Mammary epithelial cell (primary cell): ENCODE measurements at regions not wholly inside any gene's neighbourhood (a gene's known extent, or its start where the extent isn't known, plus 50 kb on each side); places are given as distances from the start of the nearest gene placed in this dataset.

Experiments used
- EZH2 ChIP-seq: IDR thresholded peaks from 2 replicates; pipeline ENCODE4 v1.6.1; 2012; ENCODE audit warnings: low read length, inconsistent platforms, borderline replicate concordance
- TF ChIP-seq, protein P1 (sequence below), 2 donors: IDR thresholded peaks in 1 of 2; conservative IDR thresholded peaks in 1 of 2; 2 replicates each; pipeline ENCODE4 v1.5.1; 2011 to 2012; ENCODE audit warnings: inconsistent platforms in 2 of 2, low read length in 2 of 2, mild to moderate bottlenecking in 2 of 2, control low read depth in 1 of 2, low read depth in 1 of 2; ENCODE audit not compliant: insufficient read depth in 1 of 2; ENCODE audit errors: extremely low read depth in 1 of 2

DNA sequence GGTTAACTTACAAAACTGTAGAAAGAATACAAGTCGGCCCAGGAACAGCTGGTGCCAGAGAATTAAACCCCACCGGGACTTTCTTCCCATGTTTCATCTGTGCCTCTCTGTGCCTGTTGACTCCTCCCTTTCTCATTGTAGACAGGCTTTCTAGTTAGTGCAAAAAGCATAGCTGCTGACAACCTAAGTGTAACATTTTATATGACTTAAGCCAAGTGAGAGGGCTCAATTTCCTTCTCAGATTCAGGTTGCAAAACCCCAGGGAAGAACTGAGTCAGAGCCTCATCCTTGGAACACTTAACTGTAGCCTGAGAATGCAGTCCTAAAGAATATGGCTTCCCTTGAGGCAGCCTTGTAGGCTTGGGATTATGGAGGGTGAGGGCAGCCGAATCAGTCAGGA lies 302.5 kb upstream of the AZI2 start:
- TF ChIP-seq, protein P1, sequence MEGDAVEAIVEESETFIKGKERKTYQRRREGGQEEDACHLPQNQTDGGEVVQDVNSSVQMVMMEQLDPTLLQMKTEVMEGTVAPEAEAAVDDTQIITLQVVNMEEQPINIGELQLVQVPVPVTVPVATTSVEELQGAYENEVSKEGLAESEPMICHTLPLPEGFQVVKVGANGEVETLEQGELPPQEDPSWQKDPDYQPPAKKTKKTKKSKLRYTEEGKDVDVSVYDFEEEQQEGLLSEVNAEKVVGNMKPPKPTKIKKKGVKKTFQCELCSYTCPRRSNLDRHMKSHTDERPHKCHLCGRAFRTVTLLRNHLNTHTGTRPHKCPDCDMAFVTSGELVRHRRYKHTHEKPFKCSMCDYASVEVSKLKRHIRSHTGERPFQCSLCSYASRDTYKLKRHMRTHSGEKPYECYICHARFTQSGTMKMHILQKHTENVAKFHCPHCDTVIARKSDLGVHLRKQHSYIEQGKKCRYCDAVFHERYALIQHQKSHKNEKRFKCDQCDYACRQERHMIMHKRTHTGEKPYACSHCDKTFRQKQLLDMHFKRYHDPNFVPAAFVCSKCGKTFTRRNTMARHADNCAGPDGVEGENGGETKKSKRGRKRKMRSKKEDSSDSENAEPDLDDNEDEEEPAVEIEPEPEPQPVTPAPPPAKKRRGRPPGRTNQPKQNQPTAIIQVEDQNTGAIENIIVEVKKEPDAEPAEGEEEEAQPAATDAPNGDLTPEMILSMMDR (conservative IDR thresholded peaks at IDR 0.05 in 1 of 2, IDR thresholded peaks at IDR 0.05 in 1 of 2; ENCODE audit: extremely low read depth in 1 of 2, insufficient read depth in 1 of 2, low read depth in 1 of 2, low read length in 2 of 2): no peak
- no peak for TF ChIP-seq EZH2
